ENCODE measurements at regions not wholly inside any gene's neighbourhood (a gene's known extent, or its start where the extent isn't known, plus 50 kb on each side); places are given as distances from the start of the nearest gene placed in this dataset.

GRCh38 chr10:105993609-105994008 lies 1170.9 kb downstream of the SORCS1 start:
- Histone ChIP-seq H3K27ac (no peak overlapping the region), H3K4me3 (no peak overlapping the region), H3K27me3 (replicated peaks in 1 of 7) (no peaks in the 10 kb centered on the region), H3K36me3 (no peaks in the 10 kb centered on the region), H3K4me1 (no peaks in the 10 kb centered on the region), H3K9me3 (no peaks in the 10 kb centered on the region)
- WGBS, 5 donors = 71 to 82% (median 80%) methylated on average over 3 of the region's 3 CpGs
- no peak for TF ChIP-seq POLR2A (IDR thresholded peaks at IDR 0.05)
- no peak for TF ChIP-seq POLR2AphosphoS5 (IDR thresholded peaks at IDR 0.05)
- TF ChIP-seq CTCF (IDR thresholded peaks at IDR 0.05 in 8 of 11, conservative IDR thresholded peaks at IDR 0.05 in 3 of 11) = no peak
- no peak for DNase-seq
- intact Hi-C loops (cut with DNase I; ENCODE audit: low total_unique reads) = no loop called here

- intact Hi-C loops (cut with DNase I; ENCODE audit: low total_unique reads) = no loop called here
- H3K27ac ChIP-seq = no peak overlapping the region
Measured at GRCh38 chr10:105992928-105993327, 1171.6 kb downstream of the SORCS1 start.

GRCh38 chr10:105990529-105990928 lies 1174.0 kb downstream of the SORCS1 start:
- Histone ChIP-seq H3K4me3 (no peak overlapping the region), H3K27me3 (replicated peaks in 1 of 7) (no peaks in the 10 kb centered on the region), H3K27ac (no peak overlapping the region), H3K9me3 (no peaks in the 10 kb centered on the region), H3K4me1 (no peaks in the 10 kb centered on the region), H3K36me3 (no peaks in the 10 kb centered on the region)
- intact Hi-C loops (cut with DNase I; ENCODE audit: low total_unique reads) = no loop called here
- 83 to 97% (median 86%) methylated on average over 1 to 2 of the region's 2 CpGs for WGBS, 5 donors
- DNase-seq = no peak
- TF ChIP-seq POLR2A (IDR thresholded peaks at IDR 0.05) = no peak
- TF ChIP-seq CTCF (IDR thresholded peaks at IDR 0.05 in 8 of 11, conservative IDR thresholded peaks at IDR 0.05 in 3 of 11) = no peak
- no peak for TF ChIP-seq POLR2AphosphoS5 (IDR thresholded peaks at IDR 0.05)

More at GRCh38 chr10:105992928-105993327, 1171.6 kb downstream of the SORCS1 start:
- H3K27me3 ChIP-seq (replicated peaks in 1 of 7) = no peaks in the 10 kb centered on the region
- H3K4me3 ChIP-seq = no peak overlapping the region
- H3K9me3 ChIP-seq = no peaks in the 10 kb centered on the region
- DNase-seq = no peak
- H3K4me1 ChIP-seq = no peaks in the 10 kb centered on the region
- H3K36me3 ChIP-seq = no peaks in the 10 kb centered on the region
- TF ChIP-seq CTCF (IDR thresholded peaks at IDR 0.05 in 8 of 11, conservative IDR thresholded peaks at IDR 0.05 in 3 of 11) = no peak
- TF ChIP-seq POLR2A (IDR thresholded peaks at IDR 0.05) = no peak
- TF ChIP-seq POLR2AphosphoS5 (IDR thresholded peaks at IDR 0.05) = no peak

- H3K27ac ChIP-seq = no peak overlapping the region
- no peak for DNase-seq
- 50 to 94% (median 85%) methylated on average over 1 to 3 of the region's 3 CpGs for WGBS, 5 donors
- no peaks in the 10 kb centered on the region for H3K4me1 ChIP-seq
- no peak overlapping the region for H3K4me3 ChIP-seq
- no peaks in the 10 kb centered on the region for H3K36me3 ChIP-seq
- H3K27me3 ChIP-seq (replicated peaks in 1 of 7) = no peaks in the 10 kb centered on the region
- intact Hi-C loops (cut with DNase I; ENCODE audit: low total_unique reads) = no loop called here
- H3K9me3 ChIP-seq = no peaks in the 10 kb centered on the region
- TF ChIP-seq POLR2AphosphoS5 (IDR thresholded peaks at IDR 0.05) (no peak), POLR2A (IDR thresholded peaks at IDR 0.05) (no peak), CTCF (IDR thresholded peaks at IDR 0.05 in 8 of 11, conservative IDR thresholded peaks at IDR 0.05 in 3 of 11) (no peak)
Measured at GRCh38 chr10:105989995-105990394, 1174.5 kb downstream of the SORCS1 start.

Data from spleen (tissue), 11 donors.